Activated naive CD4-positive, alpha-beta T cell treated with anti-CD3 and anti-CD28 coated beads, Interleukin-2, amount 50 U/mL, for 72 hours (primary cell): ENCODE measurements at regions not wholly inside any gene's neighbourhood (a gene's known extent, or its start where the extent isn't known, plus 50 kb on each side); places are given as distances from the start of the nearest gene placed in this dataset.

Experiments
- ATAC-seq, 2 donors: fragments of 150-1000 bp; cut with Tn5 transposase; 2 replicates each; pipeline ENCODE4 v1.10.0; 2021; ENCODE audit warnings: mild to moderate bottlenecking in 2 of 2, moderate library complexity in 2 of 2
- DNase-seq, 2 donors: peaks; one replicate each; pipeline ENCODE4 v3.0.0; 2021 to 2022; ENCODE audit warnings: low spot score in 2 of 2
- H3K27ac Mint-ChIP-seq, 2 donors: one replicate each; pipeline ENCODE4 v1.8.0; 2022; ENCODE audit warnings: mild to moderate bottlenecking in 2 of 2, mixed read lengths in 2 of 2
- H3K36me3 Mint-ChIP-seq, 2 donors: one replicate each; pipeline ENCODE4 v1.8.0; 2022; ENCODE audit warnings: mixed read lengths in 2 of 2
- H3K9me3 Mint-ChIP-seq, 2 donors: one replicate each; pipeline ENCODE4 v1.8.0; 2022; ENCODE audit warnings: mixed read lengths in 2 of 2

- Mint-ChIP-seq H3K36me3 (no peaks in the 10 kb centered on the region), H3K27ac (no peak overlapping the region), H3K9me3 (peaks cover 6 to 15% of the 10 kb centered on the region in 2 donors)
- ATAC-seq (no peak), DNase-seq (no peak)
Measured at GRCh38 chr5:120014535-120014934, 385.2 kb downstream of the FAM170A start.

GRCh38 chr5:120016717-120017382 is 387.5 kb downstream of the FAM170A start:
- Mint-ChIP-seq H3K27ac (no peak overlapping the region), H3K36me3 (no peaks in the 10 kb centered on the region), H3K9me3 (peaks cover 6 to 15% of the 10 kb centered on the region in 2 donors)
- ATAC-seq (no peak), DNase-seq (no peak)

- ATAC-seq (no peak), DNase-seq (no peak)
- peaks cover 6 to 18% of the 10 kb centered on the region in 2 donors for H3K9me3 Mint-ChIP-seq
- H3K36me3 Mint-ChIP-seq = no peaks in the 10 kb centered on the region
- no peak overlapping the region for H3K27ac Mint-ChIP-seq
Measured at GRCh38 chr5:120017513-120017912, 388.2 kb downstream of the FAM170A start.

GRCh38 chr5:120035181-120035580 is 405.8 kb downstream of the FAM170A start:
- Mint-ChIP-seq H3K9me3 (peaks cover 8 to 9% of the 10 kb centered on the region in 2 donors), H3K36me3 (no peaks in the 10 kb centered on the region), H3K27ac (no peak overlapping the region)
- no peak for DNase-seq
- ATAC-seq = no peak

- no peaks in the 10 kb centered on the region for H3K36me3 Mint-ChIP-seq
- no peak overlapping the region for H3K27ac Mint-ChIP-seq
- no peak for ATAC-seq
Measured at GRCh38 chr5:120035815-120036577, 406.6 kb downstream of the FAM170A start.

GRCh38 chr5:120037451-120037850 is 408.1 kb downstream of the FAM170A start:
- ATAC-seq = no peak
- H3K36me3 Mint-ChIP-seq = no peaks in the 10 kb centered on the region
- H3K9me3 Mint-ChIP-seq = peaks cover 5 to 8% of the 10 kb centered on the region in 2 donors
- DNase-seq = no peak
- H3K27ac Mint-ChIP-seq = no peak overlapping the region

More at GRCh38 chr5:120035815-120036577, 406.6 kb downstream of the FAM170A start:
- H3K9me3 Mint-ChIP-seq = peaks cover 8 to 9% of the 10 kb centered on the region in 2 donors
- DNase-seq = no peak

- H3K36me3 Mint-ChIP-seq = no peaks in the 10 kb centered on the region
- H3K9me3 Mint-ChIP-seq = no peaks in the 10 kb centered on the region
- DNase-seq = no peak
- no peak for ATAC-seq
- no peak overlapping the region for H3K27ac Mint-ChIP-seq
Measured at GRCh38 chr5:120039111-120039510, 409.8 kb downstream of the FAM170A start.

- H3K36me3 Mint-ChIP-seq = no peaks in the 10 kb centered on the region
- ATAC-seq (no peak), DNase-seq (no peak)
- H3K27ac Mint-ChIP-seq = no peak overlapping the region
- H3K9me3 Mint-ChIP-seq = no peaks in the 10 kb centered on the region
Measured at GRCh38 chr5:120043431-120043830, 414.1 kb downstream of the FAM170A start.

- no peak for ATAC-seq
- no peak overlapping the region for H3K27ac Mint-ChIP-seq
- peaks cover 0 to 6% of the 10 kb centered on the region in 2 donors for H3K9me3 Mint-ChIP-seq
- no peak for DNase-seq
- no peaks in the 10 kb centered on the region for H3K36me3 Mint-ChIP-seq
Measured at GRCh38 chr5:120052916-120053828, 410.9 kb upstream of the PRR16 start.

GRCh38 chr5:120053841-120054240 is 410.3 kb upstream of the PRR16 start:
- DNase-seq (no peak), ATAC-seq (no peak)
- peaks cover 0 to 6% of the 10 kb centered on the region in 2 donors for H3K9me3 Mint-ChIP-seq
- H3K27ac Mint-ChIP-seq = no peak overlapping the region
- no peaks in the 10 kb centered on the region for H3K36me3 Mint-ChIP-seq

GRCh38 chr5:120055858-120056257 is 408.2 kb upstream of the PRR16 start:
- ATAC-seq (no peak), DNase-seq (no peak)
- H3K27ac Mint-ChIP-seq = no peak overlapping the region
- H3K36me3 Mint-ChIP-seq = no peaks in the 10 kb centered on the region
- peaks cover 0 to 6% of the 10 kb centered on the region in 2 donors for H3K9me3 Mint-ChIP-seq

GRCh38 chr5:120062515-120062917 is 401.6 kb upstream of the PRR16 start:
- DNase-seq (no peak), ATAC-seq (no peak)
- H3K9me3 Mint-ChIP-seq = peaks cover 3 to 13% of the 10 kb centered on the region in 2 donors
- H3K27ac Mint-ChIP-seq = no peak overlapping the region
- no peaks in the 10 kb centered on the region for H3K36me3 Mint-ChIP-seq

GRCh38 chr5:120072068-120072761 is 391.9 kb upstream of the PRR16 start:
- no peaks in the 10 kb centered on the region for H3K36me3 Mint-ChIP-seq
- no peak overlapping the region for H3K27ac Mint-ChIP-seq
- no peak for DNase-seq
- peaks cover 0 to 7% of the 10 kb centered on the region in 2 donors for H3K9me3 Mint-ChIP-seq
- ATAC-seq = no peak

- DNase-seq (no peak), ATAC-seq (no peak)
- H3K9me3 Mint-ChIP-seq = peaks cover 7 to 11% of the 10 kb centered on the region in 2 donors
- H3K27ac Mint-ChIP-seq = no peak overlapping the region
- no peaks in the 10 kb centered on the region for H3K36me3 Mint-ChIP-seq
Measured at GRCh38 chr5:120073722-120074121, 390.4 kb upstream of the PRR16 start.

GRCh38 chr5:120080781-120081180 is 383.3 kb upstream of the PRR16 start:
- peaks cover 4 to 7% of the 10 kb centered on the region in 2 donors for H3K9me3 Mint-ChIP-seq
- ATAC-seq (no peak), DNase-seq (no peak)
- no peaks in the 10 kb centered on the region for H3K36me3 Mint-ChIP-seq
- H3K27ac Mint-ChIP-seq = no peak overlapping the region

- DNase-seq (no peak), ATAC-seq (no peak)
- Mint-ChIP-seq H3K27ac (no peak overlapping the region), H3K9me3 (peaks cover 4 to 7% of the 10 kb centered on the region in 2 donors), H3K36me3 (no peaks in the 10 kb centered on the region)
Measured at GRCh38 chr5:120082316-120083068, 381.6 kb upstream of the PRR16 start.
